Pancreas (tissue), 10 donors: ENCODE measurements at regions not wholly inside any gene's neighbourhood (a gene's known extent, or its start where the extent isn't known, plus 50 kb on each side); places are given as distances from the start of the nearest gene placed in this dataset.

Experiments
- ATAC-seq, 4 donors: fragments of 200-7000 bp; cut with Tn5 transposase; one replicate each; pipeline versions ENCODE4 v1.8.0 to v1.9.1; 2020; ENCODE audit warnings: mild to moderate bottlenecking in 4 of 4, moderate library complexity in 4 of 4
- DNase-seq, 6 donors: peaks; one replicate each; pipeline ENCODE4 v3.0.0-alpha.2; 2020
- FAIRE-seq: peaks from 2 replicates; lab custom pipeline; 2012; peaks lifted over from hg19 to GRCh38; lab: Jason Lieb, UNC
- H3K27ac ChIP-seq, 4 donors: fragments of 200-600 bp; sonication (generic); 1 replicate in 3 of 4; 2 replicates in 1 of 4; pipeline versions ENCODE4 v1.5.0 to v1.8.0; 2020
- H3K27me3 ChIP-seq, 4 donors: fragments of 200-600 bp; one replicate each; pipeline ENCODE4 v1.8.0; 2021
- H3K36me3 ChIP-seq, 3 donors: fragments of 200-600 bp; sonication (generic) in 1 of 3; one replicate each; pipeline versions ENCODE4 v1.5.0 to v1.8.0; 2020 to 2021
- H3K4me1 ChIP-seq, 3 donors: fragments of 200-600 bp; one replicate each; pipeline ENCODE4 v1.8.0; 2021
- H3K4me3 ChIP-seq, 4 donors: fragments of 200-600 bp; sonication (generic) in 2 of 4; one replicate each; pipeline versions ENCODE4 v1.5.0 to v1.8.0; 2020 to 2021
- H3K9me3 ChIP-seq, 4 donors: fragments of 200-600 bp; one replicate each; pipeline ENCODE4 v1.8.0; 2021
- CTCF ChIP-seq, 4 donors: fragments of 200-600 bp; sonication (generic) in 3 of 4; IDR thresholded peaks; one replicate each; pipeline versions ENCODE4 v1.5.0 to v1.8.0; 2021; ENCODE audit warnings: antibody characterized with exemption in 4 of 4
- WGBS, 2 donors: extraction: QIAGEN DNeasy Blood & Tissue Kit; methylation state at CpG; one replicate each; pipeline ENCODE4 v1.1.7; 2013; 5-methylcytosine and 5-hydroxymethylcytosine counted together
- intact Hi-C, 3 donors: fragments of 100-400 bp; cut with DNase I; formaldehyde crosslinking; loops; one replicate each; pipeline versions ENCODE4 v1.11.1 to v1.14.2; 2022
- donor health status: healthy with polysubstance abuse.
- donor health status: DM: no; HTN: no; CAD: no; lungs with moderate emphysema.
- donor health status: DM: no; HTN: no; CAD: no.
- donor health status: control.
- donor health status: control.
- donor health status: Bipolar disorder and iron deficiency.
- donor health status: DM: yes; HTN: yes; CAD: no.
- donor health status: DM: no; HTN: no; CAD: no.
- donor health status: DM: no; HTN: no; CAD: no.
- donor health status: DM: yes; HTN: yes; CAD: no.

- FAIRE-seq (no peak), ATAC-seq (no peak), DNase-seq (no peak)
- no peak overlapping the region for H3K4me3 ChIP-seq
- intact Hi-C loops = no loop called here
- no peak overlapping the region for H3K27ac ChIP-seq
- H3K4me1 ChIP-seq = no peaks in the 10 kb centered on the region
- no peaks in the 10 kb centered on the region for H3K9me3 ChIP-seq
- WGBS, 2 donors = 74 to 75% methylated on average over 5 of the region's 5 CpGs
- no peaks in the 10 kb centered on the region for H3K36me3 ChIP-seq
- TF ChIP-seq CTCF (IDR thresholded peaks at IDR 0.05) = no peak
- no peaks in the 10 kb centered on the region for H3K27me3 ChIP-seq
Observed at GRCh38 chr15:39074341-39074985, 506.4 kb upstream of the THBS1 start.

- intact Hi-C loops = no loop called here
- WGBS, 2 donors = 43 to 47% methylated on average over 3 of the region's 3 CpGs
- FAIRE-seq (no peak), DNase-seq (no peak), ATAC-seq (no peak)
- Histone ChIP-seq H3K4me3 (no peak overlapping the region), H3K9me3 (no peaks in the 10 kb centered on the region), H3K4me1 (no peaks in the 10 kb centered on the region), H3K36me3 (no peaks in the 10 kb centered on the region), H3K27ac (no peak overlapping the region), H3K27me3 (no peaks in the 10 kb centered on the region)
- TF ChIP-seq CTCF (IDR thresholded peaks at IDR 0.05) = no peak
Observed at GRCh38 chr15:39075311-39075710, 505.6 kb upstream of the THBS1 start.

GRCh38 chr15:39075756-39076341 lies 505.0 kb upstream of the THBS1 start:
- no peak overlapping the region for H3K27ac ChIP-seq
- H3K4me3 ChIP-seq = no peak overlapping the region
- intact Hi-C loops = no loop called here
- WGBS, 2 donors = 79 to 82% methylated on average over 7 of the region's 7 CpGs
- no peaks in the 10 kb centered on the region for H3K4me1 ChIP-seq
- FAIRE-seq = no peak
- no peaks in the 10 kb centered on the region for H3K9me3 ChIP-seq
- TF ChIP-seq CTCF (IDR thresholded peaks at IDR 0.05) = no peak
- H3K27me3 ChIP-seq = no peaks in the 10 kb centered on the region
- no peaks in the 10 kb centered on the region for H3K36me3 ChIP-seq
- DNase-seq = no peak
- no peak for ATAC-seq

GRCh38 chr15:39078026-39078425 lies 502.9 kb upstream of the THBS1 start:
- no peaks in the 10 kb centered on the region for H3K4me1 ChIP-seq
- ATAC-seq (no peak), FAIRE-seq (no peak), DNase-seq (no peak)
- H3K36me3 ChIP-seq = no peaks in the 10 kb centered on the region
- no peak for TF ChIP-seq CTCF (IDR thresholded peaks at IDR 0.05)
- intact Hi-C loops = no loop called here
- no peaks in the 10 kb centered on the region for H3K27me3 ChIP-seq
- no peaks in the 10 kb centered on the region for H3K9me3 ChIP-seq
- WGBS, 2 donors = 97 to 98% methylated on average over 3 of the region's 3 CpGs
- H3K27ac ChIP-seq = no peak overlapping the region
- no peak overlapping the region for H3K4me3 ChIP-seq

GRCh38 chr15:39079296-39079847 lies 501.5 kb upstream of the THBS1 start:
- Histone ChIP-seq H3K36me3 (no peaks in the 10 kb centered on the region), H3K4me3 (no peak overlapping the region), H3K9me3 (no peaks in the 10 kb centered on the region), H3K27me3 (no peaks in the 10 kb centered on the region), H3K4me1 (no peaks in the 10 kb centered on the region), H3K27ac (no peak overlapping the region)
- TF ChIP-seq CTCF (IDR thresholded peaks at IDR 0.05) = no peak
- no peak for FAIRE-seq
- intact Hi-C loops = no loop called here
- peak in 1 of 6 donors; percentile 32 for DNase-seq
- peak in 2 of 4 donors; percentile 28 to 30 for ATAC-seq
- WGBS, 2 donors = 61 to 63% methylated on average over 6 of the region's 6 CpGs
